ELR (cell line): ENCODE measurements at regions not wholly inside any gene's neighbourhood (a gene's known extent, or its start where the extent isn't known, plus 50 kb on each side); places are given as distances from the start of the nearest gene placed in this dataset.

Experiments
- DNase-seq: peaks from one replicate; pipeline ENCODE4 v3.0.0-alpha.2; 2015; ENCODE audit warnings: low read depth

- no peak for DNase-seq
Observed at GRCh38 chr2:153812632-153813031, 59.1 kb upstream of the GALNT13 start.

GRCh38 chr2:153818242-153818641 is 53.5 kb upstream of the GALNT13 start:
- DNase-seq, result no peak

- DNase-seq, result no peak
Observed at GRCh38 chr2:153819074-153819473, 52.6 kb upstream of the GALNT13 start.

GRCh38 chr2:153819501-153819900 is 52.2 kb upstream of the GALNT13 start:
- no peak for DNase-seq
